RKO (cell line): ENCODE measurements at regions not wholly inside any gene's neighbourhood (a gene's known extent, or its start where the extent isn't known, plus 50 kb on each side); places are given as distances from the start of the nearest gene placed in this dataset.
"Not testable (repeated sequence)": the region's sequence is repeated elsewhere in the genome, so short reads cannot be mapped to it uniquely, and the experiment has no call there.

Source experiments
- DNase-seq: peaks from one replicate; pipeline ENCODE4 v3.0.0-alpha.2; 2016; ENCODE audit warnings: low spot score

- no peak for DNase-seq
These were observed 270.2 kb upstream of the CPHXL start for GRCh38 chr16:75996491-75996890.

GRCh38 chr16:75997606-75998005 is 271.3 kb upstream of the CPHXL start:
- DNase-seq = no peak

GRCh38 chr16:76007645-76008044 is 269.6 kb upstream of the CNTNAP4 start:
- DNase-seq = no peak

- DNase-seq = no peak
These were observed 253.4 kb upstream of the CNTNAP4 start for GRCh38 chr16:76023835-76024234.

- peak; percentile 14 for DNase-seq
These were observed 241.5 kb upstream of the CNTNAP4 start for GRCh38 chr16:76035689-76036088.

DNA sequence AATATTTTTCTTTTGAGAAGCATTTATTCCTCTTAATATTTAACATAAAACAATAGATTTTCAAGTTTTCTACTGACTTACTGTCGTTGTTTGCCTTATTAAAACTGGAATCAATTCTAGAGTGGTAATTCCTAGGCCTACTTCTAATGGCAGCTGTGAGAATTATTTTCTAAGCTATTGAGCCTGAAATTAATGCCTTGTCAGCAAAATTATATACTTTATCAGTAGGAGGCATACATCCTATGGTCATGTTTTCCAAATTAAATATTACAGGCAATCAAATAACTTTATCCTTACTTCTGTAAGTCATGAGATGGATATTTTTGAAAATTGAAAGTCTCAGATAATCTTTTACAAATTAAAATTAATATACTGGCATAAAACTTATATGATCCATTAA is 239.1 kb upstream of the CNTNAP4 start:
- no peak for DNase-seq

DNA sequence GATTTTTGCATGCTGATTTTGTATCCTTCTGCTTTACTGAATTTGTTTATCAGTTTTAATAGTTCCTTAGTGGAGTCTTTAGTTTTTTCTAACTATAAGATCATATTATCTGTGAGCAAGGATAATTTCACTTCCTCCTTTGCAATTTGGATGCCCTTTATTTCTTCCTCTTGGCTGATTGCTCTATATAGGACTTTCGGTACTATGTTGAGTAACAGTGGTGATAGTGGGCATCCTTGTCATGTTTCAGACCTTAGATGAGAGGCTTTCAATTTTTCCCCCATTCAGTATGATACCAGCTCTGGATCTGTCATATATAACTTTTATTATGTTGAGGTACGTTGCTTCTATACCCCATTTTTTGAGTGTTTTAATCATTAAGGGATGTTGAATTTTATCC is 224.5 kb upstream of the CNTNAP4 start:
- DNase-seq = no peak

DNA sequence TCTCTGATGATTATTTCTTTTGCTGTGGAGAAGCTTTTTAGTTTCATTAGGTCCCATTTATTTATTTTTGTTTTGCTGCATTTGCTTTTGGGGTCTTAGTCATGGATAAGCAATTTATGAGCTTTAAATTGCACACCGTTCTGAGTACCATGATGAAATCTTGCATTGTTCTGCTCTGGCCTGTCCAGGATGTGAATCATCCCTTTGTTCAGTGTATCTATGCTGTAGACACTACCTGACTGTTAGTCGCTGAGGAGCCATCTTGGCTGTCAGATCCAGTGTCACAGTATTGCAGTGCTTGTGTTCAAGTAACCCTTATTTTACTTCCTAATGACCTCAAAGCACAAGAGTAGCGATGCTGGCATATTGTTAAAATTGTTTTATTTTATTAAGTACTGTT is 218.0 kb upstream of the CNTNAP4 start:
- peak; percentile 71 for DNase-seq

DNA sequence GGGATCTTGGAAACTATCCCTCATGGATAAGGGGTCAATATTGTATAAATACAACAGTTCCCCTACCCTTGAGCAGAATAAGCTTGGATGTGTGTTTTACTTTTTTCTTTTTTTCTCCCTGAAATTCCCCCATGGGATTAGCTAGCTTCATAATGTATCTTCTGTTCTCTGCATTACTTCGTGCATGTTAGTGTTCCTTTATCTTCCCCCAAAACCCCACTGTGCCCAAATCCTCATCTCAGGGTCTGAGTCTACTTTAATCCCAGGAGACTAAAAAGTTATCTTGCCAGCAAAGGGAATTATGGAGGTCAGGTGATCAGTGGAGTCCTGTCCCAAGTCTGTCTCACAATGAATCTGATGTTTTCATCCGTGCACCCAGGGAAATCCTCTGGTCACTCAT is 217.5 kb upstream of the CNTNAP4 start:
- no peak for DNase-seq

DNA sequence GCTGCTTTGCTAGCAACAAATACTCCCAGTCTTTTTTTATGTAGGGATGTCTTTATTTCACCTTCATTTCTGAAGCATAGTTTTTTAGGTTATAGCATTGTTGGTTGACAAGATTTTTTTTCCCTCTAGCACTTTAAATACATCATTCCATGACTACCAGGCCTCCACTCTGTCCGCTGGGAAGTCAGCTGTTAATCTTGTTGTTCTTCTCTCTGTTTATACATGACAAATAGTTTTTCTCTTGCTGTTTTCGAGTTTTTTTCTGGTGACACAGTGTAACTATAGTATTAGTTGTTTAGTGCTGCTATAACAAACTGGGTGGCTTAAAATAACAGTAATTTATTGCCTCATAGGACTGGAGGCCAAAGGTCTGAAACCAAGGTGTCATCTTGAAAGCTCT is 205.5 kb upstream of the CNTNAP4 start:
- no peak for DNase-seq

- DNase-seq = peak; percentile 54
These were observed 195.2 kb upstream of the CNTNAP4 start for GRCh38 chr16:76081967-76082366.

GRCh38 chr16:76106647-76107046 is 170.6 kb upstream of the CNTNAP4 start:
- DNase-seq = no peak

DNA sequence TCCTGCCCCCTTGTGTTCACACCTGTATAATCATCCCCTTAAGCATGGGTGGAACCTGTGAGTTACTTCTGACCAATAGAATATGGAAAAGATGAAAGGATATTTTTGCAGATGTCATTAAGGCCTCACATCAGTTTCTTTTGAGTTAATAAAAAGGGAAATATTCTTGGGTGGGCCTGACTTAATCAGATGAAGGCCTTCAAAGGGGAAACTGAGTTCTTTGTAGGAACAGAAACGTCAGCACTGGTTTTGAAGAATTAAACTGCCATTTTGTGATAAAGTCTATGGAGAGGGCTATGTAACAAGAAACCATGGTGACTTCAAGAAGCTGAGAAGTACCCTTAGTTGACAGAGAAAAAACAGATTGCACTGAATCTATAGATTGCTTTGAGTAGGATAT is 168.7 kb upstream of the CNTNAP4 start:
- DNase-seq = no peak

DNA sequence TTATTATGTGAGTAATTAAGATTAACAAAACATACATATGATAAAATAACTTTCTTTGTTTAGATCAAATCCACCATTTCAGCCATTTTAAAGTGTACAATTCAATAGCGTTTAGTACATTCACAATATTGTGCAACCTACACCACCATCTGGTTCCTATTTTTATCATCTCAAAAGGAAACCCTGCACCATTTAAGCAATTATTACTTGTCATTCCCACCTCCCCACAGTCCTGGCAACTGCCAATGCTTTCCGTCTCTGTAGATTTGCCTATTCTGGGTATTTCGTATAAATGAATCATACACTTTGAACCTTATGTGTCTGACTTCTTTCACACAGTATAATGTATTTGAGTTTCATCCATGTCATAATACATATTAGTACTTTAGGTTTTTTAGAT is 162.5 kb upstream of the CNTNAP4 start:
- DNase-seq = no peak

GRCh38 chr16:76118344-76118743 is 158.9 kb upstream of the CNTNAP4 start:
- no peak for DNase-seq

- DNase-seq = no peak
These were observed 155.6 kb upstream of the CNTNAP4 start for GRCh38 chr16:76121636-76122035.

DNA sequence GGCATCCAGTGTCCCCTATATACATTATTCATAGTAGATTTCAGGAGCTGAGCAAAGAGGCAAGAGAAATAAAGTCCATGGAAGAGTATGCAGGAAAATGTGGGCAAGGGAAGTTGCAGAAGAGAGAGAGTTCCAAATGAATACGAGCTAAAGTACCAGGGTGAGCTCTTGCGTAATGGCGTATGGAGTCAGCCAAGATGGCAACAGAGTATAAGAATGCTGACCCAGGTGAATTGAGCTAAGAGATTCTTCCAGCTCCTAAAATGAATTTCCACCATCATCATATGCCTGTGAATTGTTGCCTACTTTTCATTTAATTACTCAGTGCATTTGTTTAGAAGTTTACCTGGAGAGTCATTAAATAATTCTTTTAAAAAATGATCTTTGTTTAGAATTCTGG is 153.2 kb upstream of the CNTNAP4 start:
- no peak for DNase-seq

GRCh38 chr16:76125871-76126270 is 151.3 kb upstream of the CNTNAP4 start:
- no peak for DNase-seq

- DNase-seq = not testable (repeated sequence)
These were observed 139.1 kb upstream of the CNTNAP4 start for GRCh38 chr16:76138056-76138455.

GRCh38 chr16:76157629-76158028 is 119.6 kb upstream of the CNTNAP4 start:
- peak; percentile 14 for DNase-seq

DNA sequence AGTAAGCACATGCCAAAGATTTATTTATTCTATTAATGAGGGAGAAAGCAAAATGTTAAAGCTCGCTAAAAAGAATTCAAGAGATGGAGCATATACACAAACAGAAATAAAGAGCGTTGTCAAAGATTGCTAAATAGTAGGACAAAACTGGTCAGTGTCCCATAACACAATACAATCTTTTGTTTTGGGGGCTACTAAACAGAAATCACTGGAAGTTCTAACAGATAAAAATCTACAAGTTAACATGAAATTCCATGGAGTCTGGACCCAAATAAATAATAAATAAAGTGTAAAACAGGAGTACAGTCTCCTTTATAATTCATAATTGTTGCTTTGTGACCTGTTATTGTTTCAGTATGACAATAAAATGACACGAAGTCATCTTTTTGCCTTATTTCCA is 115.2 kb upstream of the CNTNAP4 start:
- DNase-seq = no peak

DNA sequence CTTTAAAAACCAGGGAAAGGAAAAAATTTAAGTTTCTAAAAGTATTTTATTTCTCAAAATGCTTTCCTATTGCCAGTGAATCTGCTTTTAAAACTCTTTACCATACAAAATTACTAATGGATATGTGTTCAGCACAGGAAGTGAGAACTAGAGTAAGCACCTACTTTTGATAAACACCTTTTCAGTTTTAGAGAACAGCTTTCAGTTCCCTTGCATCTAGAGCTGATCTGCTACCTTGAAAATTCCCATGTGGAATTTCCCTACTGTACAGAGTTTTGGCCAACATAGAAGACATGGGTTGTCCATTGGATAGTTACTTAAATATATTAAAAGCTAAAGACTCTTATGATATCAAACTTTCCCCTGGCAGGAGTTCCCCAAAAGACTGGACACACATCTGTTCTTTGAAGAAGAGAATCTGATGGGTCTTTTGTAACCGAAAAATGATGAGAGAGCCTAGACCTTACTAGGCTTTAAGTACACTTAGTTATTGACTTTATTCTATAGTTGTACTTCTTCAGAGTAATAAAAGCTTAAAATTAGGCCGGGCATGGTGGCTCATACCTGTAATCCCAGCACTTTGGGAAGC is 112.1 kb upstream of the CNTNAP4 start:
- no peak for DNase-seq

DNA sequence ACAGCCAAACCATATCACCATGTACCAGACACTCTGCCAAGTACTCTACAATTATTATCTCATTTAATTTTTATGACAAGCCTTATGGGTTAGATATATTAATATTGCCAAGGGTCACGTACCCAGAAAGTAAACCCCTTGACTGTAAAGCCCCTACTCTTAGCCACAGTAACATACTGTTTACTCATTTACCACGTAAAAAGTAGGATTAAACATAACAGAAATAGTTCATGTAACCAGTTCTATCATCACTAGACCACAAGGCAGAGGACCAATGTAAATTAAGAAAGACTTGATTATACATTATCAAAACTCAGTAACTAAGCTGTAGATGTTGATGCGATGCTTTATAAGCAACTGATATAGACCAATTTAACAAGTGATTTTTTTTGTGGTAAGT is 101.5 kb upstream of the CNTNAP4 start:
- no peak for DNase-seq

GRCh38 chr16:76176153-76176552 is 101.0 kb upstream of the CNTNAP4 start:
- DNase-seq = no peak

DNA sequence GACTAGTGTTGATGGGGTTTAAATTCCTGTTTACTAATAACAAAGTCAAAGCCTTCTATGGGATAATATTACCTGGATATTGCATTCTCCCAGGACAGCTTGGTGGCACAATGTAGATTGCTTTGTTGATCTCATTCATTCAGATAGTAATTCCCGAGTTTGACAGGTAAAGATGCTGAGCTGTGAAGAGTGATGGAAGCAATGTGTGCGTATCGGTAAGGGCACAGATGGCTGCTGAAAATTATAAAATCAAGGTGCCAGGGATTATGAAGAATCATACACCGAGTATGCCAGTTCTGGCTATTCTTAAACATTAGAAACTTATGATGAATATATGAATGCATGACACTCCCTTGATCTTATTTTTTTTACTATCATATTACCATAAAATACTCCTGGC is 100.6 kb upstream of the CNTNAP4 start:
- no peak for DNase-seq
